HepG2 (cell line): ENCODE measurements at regions not wholly inside any gene's neighbourhood (a gene's known extent, or its start where the extent isn't known, plus 50 kb on each side); places are given as distances from the start of the nearest gene placed in this dataset.

Source experiments
- ESRRA ChIP-seq: sonication (generic); formaldehyde crosslinking; IDR thresholded peaks from 2 replicates; pipeline ENCODE4 v1.5.1; 2020; ENCODE audit warnings: mild to moderate bottlenecking, low read depth, missing genetic modification reagents
- MLLT10 ChIP-seq: sonication (generic); formaldehyde crosslinking; IDR thresholded peaks from 2 replicates; pipeline ENCODE4 v1.4.0; 2020; ENCODE audit warnings: missing genetic modification reagents
- PAX8 ChIP-seq: sonication (generic); formaldehyde crosslinking; IDR thresholded peaks from 2 replicates; pipeline ENCODE4 v1.8.0; 2022; ENCODE audit warnings: mild to moderate bottlenecking, missing genetic modification reagents, borderline replicate concordance
- POLR2A ChIP-seq, 2 experiments: IDR thresholded peaks; 2 replicates each; pipeline ENCODE4 v1.6.1; 2011; ENCODE audit warnings: low read depth in 2 of 2, low read length in 2 of 2, mild to moderate bottlenecking in 1 of 2, moderate library complexity in 1 of 2; ENCODE audit not compliant: insufficient read depth in 1 of 2
- SMC3 ChIP-seq: IDR thresholded peaks from 2 replicates; pipeline ENCODE4 v1.6.1; 2011; ENCODE audit warnings: low read length, improper control_type of control experiment
- TBX3 ChIP-seq: fragments of 450-650 bp; IDR thresholded peaks from 2 replicates; pipeline ENCODE4 v1.6.1; 2017; ENCODE audit warnings: antibody characterized with exemption, mild to moderate bottlenecking, inconsistent platforms, borderline replicate concordance
- THAP11 ChIP-seq: IDR thresholded peaks from 2 replicates; pipeline ENCODE4 v1.6.1; 2016; ENCODE audit warnings: missing biosample characterization, missing genetic modification reagents
- TOPORS ChIP-seq: sonication (generic); formaldehyde crosslinking; IDR thresholded peaks from 2 replicates; pipeline ENCODE4 v1.8.0; 2023; ENCODE audit warnings: mild to moderate bottlenecking, missing genetic modification reagents
- ZBTB7A ChIP-seq: sonication (generic); formaldehyde crosslinking; IDR thresholded peaks from 2 replicates; pipeline ENCODE4 v1.8.0; 2022; ENCODE audit warnings: mild to moderate bottlenecking, missing genetic modification reagents
- ZFP82 ChIP-seq: sonication (generic); formaldehyde crosslinking; IDR thresholded peaks from 2 replicates; pipeline ENCODE4 v1.5.1; 2020; ENCODE audit warnings: mild to moderate bottlenecking, missing genetic modification reagents, borderline replicate concordance
- ZNF335 ChIP-seq: sonication (generic); formaldehyde crosslinking; IDR thresholded peaks from 2 replicates; pipeline ENCODE4 v1.4.0; 2020; ENCODE audit warnings: missing genetic modification reagents
- ZNF383 ChIP-seq: sonication (generic); formaldehyde crosslinking; IDR thresholded peaks from 2 replicates; pipeline ENCODE4 v1.4.0; 2020; ENCODE audit warnings: missing genetic modification reagents, mild to moderate bottlenecking, borderline replicate concordance
- ZNF572 ChIP-seq: sonication (generic); formaldehyde crosslinking; IDR thresholded peaks from 2 replicates; pipeline ENCODE4 v1.5.1; 2020; ENCODE audit warnings: mild to moderate bottlenecking, missing genetic modification reagents
- ZNF660 ChIP-seq: sonication (generic); formaldehyde crosslinking; IDR thresholded peaks from 2 replicates; pipeline ENCODE4 v1.5.1; 2020; ENCODE audit warnings: mild to moderate bottlenecking, low read depth, missing genetic modification reagents, borderline replicate concordance
- ZNF761 ChIP-seq: sonication (generic); formaldehyde crosslinking; conservative IDR thresholded peaks from 2 replicates; pipeline ENCODE4 v1.4.0; 2020; ENCODE audit warnings: mild to moderate bottlenecking, missing genetic modification reagents
- TF ChIP-seq, protein P1 (sequence below): sonication (generic); formaldehyde crosslinking; IDR thresholded peaks from 2 replicates; pipeline ENCODE4 v1.8.1; 2023; ENCODE audit warnings: missing genetic modification reagents, inconsistent platforms, borderline replicate concordance
- TF ChIP-seq, protein P2 (sequence below), 2 experiments: fragments of 450-650 bp in 1 of 2; sonication (generic) in 1 of 2; formaldehyde crosslinking; IDR thresholded peaks; 2 replicates each; pipeline versions ENCODE4 v1.5.0 to v1.8.0; 2020 to 2022; ENCODE audit warnings: mild to moderate bottlenecking in 1 of 2, missing genetic modification reagents in 1 of 2
- TF ChIP-seq, protein P3 (sequence below): sonication (generic); formaldehyde crosslinking; IDR thresholded peaks from 2 replicates; pipeline ENCODE4 v1.5.0; 2020; ENCODE audit warnings: mild to moderate bottlenecking, missing genetic modification reagents, moderate library complexity

DNA sequence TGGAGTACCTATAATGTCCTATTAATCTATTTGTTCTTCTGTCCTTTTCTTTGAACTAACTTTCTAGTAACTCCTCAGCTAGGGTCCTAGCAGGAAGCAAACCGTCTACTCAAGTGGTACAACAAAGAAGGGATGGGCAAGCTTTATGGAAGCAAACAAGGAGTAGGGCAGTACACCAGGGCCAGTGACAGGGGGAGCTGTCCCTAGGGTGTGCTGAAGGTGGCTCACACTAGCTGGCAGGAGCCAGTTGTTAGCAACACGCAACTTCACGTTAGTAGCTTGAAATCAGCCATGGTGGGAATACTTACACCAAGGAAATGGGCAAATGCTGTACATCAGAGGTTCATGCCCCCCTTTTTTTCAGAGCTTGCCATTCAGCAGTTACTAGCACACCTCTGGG, 74.0 kb upstream of the EYA2 start (continued):
- TF ChIP-seq SMC3 (peak; percentile 21; the same call in 1 of the 2 replicates), ZNF660 (CRISPR knock-in tag) (no peak), ZNF761 (CRISPR knock-in tag) (no peak), ZBTB7A (no peak), MLLT10 (no peak), ZNF335 (CRISPR knock-in tag) (no peak), ZNF572 (CRISPR knock-in tag) (no peak), PAX8 (no peak), TBX3 (no peak), ZFP82 (CRISPR knock-in tag) (no peak), POLR2A (IDR thresholded peaks at IDR 0.05; ENCODE audit: insufficient read depth in 1 of 2, low read depth in 2 of 2, low read length in 2 of 2) (no peak), ESRRA (no peak), TOPORS (CRISPR knock-in tag) (no peak), THAP11 (CRISPR knock-in tag) (0 out of 2 replicates have a peak, but pooled peaks have one; percentile 28), ZNF383 (CRISPR knock-in tag) (no peak)
- TF ChIP-seq, protein P1, sequence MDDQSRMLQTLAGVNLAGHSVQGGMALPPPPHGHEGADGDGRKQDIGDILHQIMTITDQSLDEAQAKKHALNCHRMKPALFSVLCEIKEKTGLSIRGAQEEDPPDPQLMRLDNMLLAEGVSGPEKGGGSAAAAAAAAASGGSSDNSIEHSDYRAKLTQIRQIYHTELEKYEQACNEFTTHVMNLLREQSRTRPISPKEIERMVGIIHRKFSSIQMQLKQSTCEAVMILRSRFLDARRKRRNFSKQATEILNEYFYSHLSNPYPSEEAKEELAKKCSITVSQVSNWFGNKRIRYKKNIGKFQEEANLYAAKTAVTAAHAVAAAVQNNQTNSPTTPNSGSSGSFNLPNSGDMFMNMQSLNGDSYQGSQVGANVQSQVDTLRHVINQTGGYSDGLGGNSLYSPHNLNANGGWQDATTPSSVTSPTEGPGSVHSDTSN (CRISPR knock-in tag) = no peak
- TF ChIP-seq, protein P2, sequence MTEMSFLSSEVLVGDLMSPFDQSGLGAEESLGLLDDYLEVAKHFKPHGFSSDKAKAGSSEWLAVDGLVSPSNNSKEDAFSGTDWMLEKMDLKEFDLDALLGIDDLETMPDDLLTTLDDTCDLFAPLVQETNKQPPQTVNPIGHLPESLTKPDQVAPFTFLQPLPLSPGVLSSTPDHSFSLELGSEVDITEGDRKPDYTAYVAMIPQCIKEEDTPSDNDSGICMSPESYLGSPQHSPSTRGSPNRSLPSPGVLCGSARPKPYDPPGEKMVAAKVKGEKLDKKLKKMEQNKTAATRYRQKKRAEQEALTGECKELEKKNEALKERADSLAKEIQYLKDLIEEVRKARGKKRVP (CRISPR knock-in tag; IDR thresholded peaks at IDR 0.05) = no peak
- TF ChIP-seq, protein P3, sequence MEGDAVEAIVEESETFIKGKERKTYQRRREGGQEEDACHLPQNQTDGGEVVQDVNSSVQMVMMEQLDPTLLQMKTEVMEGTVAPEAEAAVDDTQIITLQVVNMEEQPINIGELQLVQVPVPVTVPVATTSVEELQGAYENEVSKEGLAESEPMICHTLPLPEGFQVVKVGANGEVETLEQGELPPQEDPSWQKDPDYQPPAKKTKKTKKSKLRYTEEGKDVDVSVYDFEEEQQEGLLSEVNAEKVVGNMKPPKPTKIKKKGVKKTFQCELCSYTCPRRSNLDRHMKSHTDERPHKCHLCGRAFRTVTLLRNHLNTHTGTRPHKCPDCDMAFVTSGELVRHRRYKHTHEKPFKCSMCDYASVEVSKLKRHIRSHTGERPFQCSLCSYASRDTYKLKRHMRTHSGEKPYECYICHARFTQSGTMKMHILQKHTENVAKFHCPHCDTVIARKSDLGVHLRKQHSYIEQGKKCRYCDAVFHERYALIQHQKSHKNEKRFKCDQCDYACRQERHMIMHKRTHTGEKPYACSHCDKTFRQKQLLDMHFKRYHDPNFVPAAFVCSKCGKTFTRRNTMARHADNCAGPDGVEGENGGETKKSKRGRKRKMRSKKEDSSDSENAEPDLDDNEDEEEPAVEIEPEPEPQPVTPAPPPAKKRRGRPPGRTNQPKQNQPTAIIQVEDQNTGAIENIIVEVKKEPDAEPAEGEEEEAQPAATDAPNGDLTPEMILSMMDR = peak; percentile 48
- TF ChIP-seq, all 625 proteins: peak for 5
